ENCODE measurements at regions not wholly inside any gene's neighbourhood (a gene's known extent, or its start where the extent isn't known, plus 50 kb on each side); places are given as distances from the start of the nearest gene placed in this dataset.

- Histone ChIP-seq H3K56ac (ENCODE audit: extremely low read depth, insufficient read depth, low read length) (no peak overlapping the region), H3K9me1 (ENCODE audit: insufficient read depth, low read length) (no peaks in the 10 kb centered on the region; the same call in 1 of the 2 replicates), H2BK120ac (ENCODE audit: low read depth, low read length) (no peak overlapping the region), H4K91ac (ENCODE audit: insufficient read depth, low read depth, low read length) (peak overlapping the region; percentile 14; the same call in 1 of the 2 replicates), H2BK20ac (ENCODE audit: low read depth, low read length) (no peak overlapping the region), H2BK15ac (ENCODE audit: low read depth, low read length) (peak overlapping the region; percentile 80; the same call in 1 of the 3 replicates), H3K23ac (ENCODE audit: low read depth, low read length) (no peak overlapping the region), H3K9me3 (ENCODE audit: control insufficient read depth, insufficient read depth, low read length) (peaks cover 6% of the 10 kb centered on the region), H3K14ac (replicated peaks; ENCODE audit: low read depth, low read length) (no peak overlapping the region), H3K4ac (ENCODE audit: low read depth, low read length) (peak overlapping the region; percentile 9; the same call in 1 of the 2 replicates), H3K27me3 (ENCODE audit: control insufficient read depth, insufficient read depth, low read length) (no peaks in the 10 kb centered on the region), H2AK9ac (replicated peaks; ENCODE audit: low read depth, low read length, poor library complexity) (no peak overlapping the region), H3K9ac (ENCODE audit: low read depth, low read length) (no peak overlapping the region), H3K4me3 (ENCODE audit: insufficient read depth, low read depth, low read length) (no peak overlapping the region), H2AK5ac (ENCODE audit: low read depth, low read length) (peak overlapping the region; percentile 79), H4K20me1 (ENCODE audit: insufficient read depth, low read length) (no peaks in the 10 kb centered on the region), H4K5ac (ENCODE audit: low read depth, low read length) (no peak overlapping the region), H3K4me1 (ENCODE audit: control insufficient read depth, insufficient read depth, low read length) (0 out of 2 replicates have a peak, but pooled peaks cover 1% of the 10 kb centered on the region), H3K27ac (ENCODE audit: insufficient read depth, low read length) (no peak overlapping the region), H3K18ac (ENCODE audit: low read depth, low read length) (no peak overlapping the region), H3K4me2 (ENCODE audit: low read depth, low read length) (no peak overlapping the region), H2BK5ac (ENCODE audit: low read depth, low read length, poor library complexity, severe bottlenecking) (no peak overlapping the region), H3K36me3 (ENCODE audit: control insufficient read depth, insufficient read depth, low read length) (no peaks in the 10 kb centered on the region), H3K79me1 (ENCODE audit: low read depth in 1 of 2, low read length in 2 of 2) (no peaks in the 10 kb centered on the region), H2AFZ (replicated peaks; ENCODE audit: low read length, poor library complexity) (no peak overlapping the region), H4K8ac (ENCODE audit: low read depth in 2 of 2, low read length in 2 of 2) (peak overlapping the region in 1 of 2 experiments; percentile 13; a peak in 1 of 4 replicates)
- TF ChIP-seq SMC3 (IDR thresholded peaks at IDR 0.05; ENCODE audit: low read depth, low read length) (no peak), USF2 (IDR thresholded peaks at IDR 0.05; ENCODE audit: low read depth, low read length) (no peak), BHLHE40 (IDR thresholded peaks at IDR 0.05; ENCODE audit: low read depth, low read length) (no peak), MAZ (IDR thresholded peaks at IDR 0.05; ENCODE audit: borderline replicate concordance, low read depth, low read length) (no peak), FOS (IDR thresholded peaks at IDR 0.05; ENCODE audit: low read depth, low read length) (no peak), RCOR1 (IDR thresholded peaks at IDR 0.05; ENCODE audit: insufficient replicate concordance, low read length) (no peak), CHD1 (IDR thresholded peaks at IDR 0.05; ENCODE audit: low read depth, low read length) (no peak), ELK1 (IDR thresholded peaks at IDR 0.05; ENCODE audit: borderline replicate concordance, low read depth, low read length) (no peak), MXI1 (IDR thresholded peaks at IDR 0.05; ENCODE audit: borderline replicate concordance, low read depth, low read length) (no peak), MAFK (IDR thresholded peaks at IDR 0.05; ENCODE audit: low read depth, low read length) (no peak), RAD21 (IDR thresholded peaks at IDR 0.05; ENCODE audit: low read length) (no peak), POLR2A (IDR thresholded peaks at IDR 0.05; ENCODE audit: low read depth, low read length) (no peak), RFX5 (IDR thresholded peaks at IDR 0.05; ENCODE audit: low read depth, low read length) (no peak), NFE2L2 (IDR thresholded peaks at IDR 0.05; ENCODE audit: low read depth, low read length) (no peak), CEBPB (IDR thresholded peaks at IDR 0.05; ENCODE audit: low read depth, low read length) (no peak)
- TF ChIP-seq, protein P1, sequence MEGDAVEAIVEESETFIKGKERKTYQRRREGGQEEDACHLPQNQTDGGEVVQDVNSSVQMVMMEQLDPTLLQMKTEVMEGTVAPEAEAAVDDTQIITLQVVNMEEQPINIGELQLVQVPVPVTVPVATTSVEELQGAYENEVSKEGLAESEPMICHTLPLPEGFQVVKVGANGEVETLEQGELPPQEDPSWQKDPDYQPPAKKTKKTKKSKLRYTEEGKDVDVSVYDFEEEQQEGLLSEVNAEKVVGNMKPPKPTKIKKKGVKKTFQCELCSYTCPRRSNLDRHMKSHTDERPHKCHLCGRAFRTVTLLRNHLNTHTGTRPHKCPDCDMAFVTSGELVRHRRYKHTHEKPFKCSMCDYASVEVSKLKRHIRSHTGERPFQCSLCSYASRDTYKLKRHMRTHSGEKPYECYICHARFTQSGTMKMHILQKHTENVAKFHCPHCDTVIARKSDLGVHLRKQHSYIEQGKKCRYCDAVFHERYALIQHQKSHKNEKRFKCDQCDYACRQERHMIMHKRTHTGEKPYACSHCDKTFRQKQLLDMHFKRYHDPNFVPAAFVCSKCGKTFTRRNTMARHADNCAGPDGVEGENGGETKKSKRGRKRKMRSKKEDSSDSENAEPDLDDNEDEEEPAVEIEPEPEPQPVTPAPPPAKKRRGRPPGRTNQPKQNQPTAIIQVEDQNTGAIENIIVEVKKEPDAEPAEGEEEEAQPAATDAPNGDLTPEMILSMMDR (conservative IDR thresholded peaks at IDR 0.05; ENCODE audit: low read depth, low read length), result no peak
- DNase-seq (no peak), ATAC-seq (ENCODE audit: low read depth) (no peak)
- intact Hi-C loops (cut with micrococcal nuclease) (loop anchor here (5.0 kb wide), 1 partner anchor 109 kb away; no protein-coding TSS in a partner anchor), in situ Hi-C loops (cut with MboI; ENCODE audit: low sequenced_read_pairs) (loop anchor here (10.0 kb wide), 1 partner anchor 172 kb away; no protein-coding TSS in a partner anchor), dilution Hi-C loops (cut with HindIII; ENCODE audit: low sequenced_read_pairs, unreplicated experiment) (no loop called here)
- CTCF ChIA-PET, result no interaction called here
- POLR2A ChIA-PET (ENCODE audit: unreplicated experiment), result no interaction called here
- WGBS, 2 experiments (ENCODE audit: extremely low coverage in 2 of 2, insufficient read length in 1 of 2), result 88% methylated on average over 5 of the region's 5 CpGs; no CpG with 5 or more reads in 1 of the 2 experiments
- no TSS peak for BruUV-seq (replicated peaks)
These were observed 386.0 kb downstream of the DAD1 start for GRCh38 chr14:22203036-22203435.

Measured in IMR-90 (cell line).